Retinal pigment epithelial cell (primary cell): ENCODE measurements at regions not wholly inside any gene's neighbourhood (a gene's known extent, or its start where the extent isn't known, plus 50 kb on each side); places are given as distances from the start of the nearest gene placed in this dataset.

Experiments used
- DNase-seq: peaks from one replicate; pipeline ENCODE4 v3.0.0-alpha.2; 2010; ENCODE audit warnings: low read depth
- H3K4me3 ChIP-seq: 2 replicates; pipeline ENCODE4 v1.5.1; 2011; ENCODE audit warnings: mild to moderate bottlenecking, low read length, control low read depth, moderate library complexity
- TF ChIP-seq, protein P1 (sequence below): conservative IDR thresholded peaks from 2 replicates; pipeline ENCODE4 v1.5.1; 2011; ENCODE audit warnings: low read depth, low read length, control low read depth, inconsistent platforms

DNA sequence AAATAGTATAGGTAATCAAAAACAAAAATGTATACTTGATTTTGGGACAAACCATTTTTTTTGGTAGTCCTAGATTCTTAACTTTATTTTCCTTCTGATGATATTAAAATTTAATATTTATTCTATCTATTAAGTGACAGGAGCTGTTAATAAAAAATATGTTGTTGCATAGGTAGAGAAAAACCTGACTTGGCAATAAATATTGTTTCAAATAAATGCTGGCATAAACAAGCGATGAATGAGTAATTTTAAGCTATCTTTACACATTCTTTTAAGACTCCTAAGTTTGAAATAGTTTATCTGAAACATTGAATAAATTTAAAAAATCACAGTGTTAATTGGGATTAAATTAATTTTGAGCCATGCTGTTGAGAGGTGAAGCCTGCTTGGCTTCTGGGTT lies 114.6 kb downstream of the GC start:
- DNase-seq = no peak
- TF ChIP-seq, protein P1, sequence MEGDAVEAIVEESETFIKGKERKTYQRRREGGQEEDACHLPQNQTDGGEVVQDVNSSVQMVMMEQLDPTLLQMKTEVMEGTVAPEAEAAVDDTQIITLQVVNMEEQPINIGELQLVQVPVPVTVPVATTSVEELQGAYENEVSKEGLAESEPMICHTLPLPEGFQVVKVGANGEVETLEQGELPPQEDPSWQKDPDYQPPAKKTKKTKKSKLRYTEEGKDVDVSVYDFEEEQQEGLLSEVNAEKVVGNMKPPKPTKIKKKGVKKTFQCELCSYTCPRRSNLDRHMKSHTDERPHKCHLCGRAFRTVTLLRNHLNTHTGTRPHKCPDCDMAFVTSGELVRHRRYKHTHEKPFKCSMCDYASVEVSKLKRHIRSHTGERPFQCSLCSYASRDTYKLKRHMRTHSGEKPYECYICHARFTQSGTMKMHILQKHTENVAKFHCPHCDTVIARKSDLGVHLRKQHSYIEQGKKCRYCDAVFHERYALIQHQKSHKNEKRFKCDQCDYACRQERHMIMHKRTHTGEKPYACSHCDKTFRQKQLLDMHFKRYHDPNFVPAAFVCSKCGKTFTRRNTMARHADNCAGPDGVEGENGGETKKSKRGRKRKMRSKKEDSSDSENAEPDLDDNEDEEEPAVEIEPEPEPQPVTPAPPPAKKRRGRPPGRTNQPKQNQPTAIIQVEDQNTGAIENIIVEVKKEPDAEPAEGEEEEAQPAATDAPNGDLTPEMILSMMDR = no peak
- H3K4me3 ChIP-seq = no peak overlapping the region

DNA sequence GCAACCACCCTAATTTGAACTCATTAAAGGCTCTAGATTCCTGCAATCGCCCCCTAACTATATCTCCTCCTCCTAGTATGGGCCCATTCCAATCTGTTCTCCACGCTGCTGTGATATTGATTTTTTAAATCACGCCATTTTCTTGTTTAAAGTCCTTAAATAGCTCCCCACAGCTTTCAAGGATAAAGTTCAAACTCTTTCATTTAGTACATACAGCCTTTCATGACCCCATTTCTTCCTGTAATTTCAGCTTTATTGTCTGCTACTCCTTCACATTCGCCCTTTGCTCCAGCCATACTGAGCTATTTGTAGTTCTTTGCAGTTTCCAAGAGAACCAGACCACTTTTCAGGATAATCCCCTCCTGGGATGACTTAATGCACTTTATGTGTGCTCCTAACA lies 118.5 kb downstream of the GC start:
- TF ChIP-seq, protein P1 = no peak
- no peak overlapping the region for H3K4me3 ChIP-seq
- DNase-seq = no peak

GRCh38 chr4:71664366-71664765 lies 119.5 kb downstream of the GC start:
- no peak overlapping the region for H3K4me3 ChIP-seq
- TF ChIP-seq, protein P1 = no peak

GRCh38 chr4:71663780-71664179 lies 120.1 kb downstream of the GC start:
- TF ChIP-seq, protein P1 = no peak
- no peak for DNase-seq
- no peak overlapping the region for H3K4me3 ChIP-seq

More at GRCh38 chr4:71664366-71664765, 119.5 kb downstream of the GC start:
- DNase-seq = no peak

- no peak for DNase-seq
- H3K4me3 ChIP-seq = no peak overlapping the region
- TF ChIP-seq, protein P1 = no peak
These were observed 123.9 kb downstream of the GC start for GRCh38 chr4:71659979-71660378.

- TF ChIP-seq, protein P1 = no peak
- DNase-seq = no peak
- no peak overlapping the region for H3K4me3 ChIP-seq
These were observed 135.0 kb downstream of the GC start for GRCh38 chr4:71648923-71649322.

- no peak overlapping the region for H3K4me3 ChIP-seq
- TF ChIP-seq, protein P1 = no peak
- DNase-seq = no peak
These were observed 135.4 kb downstream of the GC start for GRCh38 chr4:71648448-71648847.
